GM21390 (cell line): ENCODE measurements at regions not wholly inside any gene's neighbourhood (a gene's known extent, or its start where the extent isn't known, plus 50 kb on each side); places are given as distances from the start of the nearest gene placed in this dataset.

ENCODE experiments used
- ATAC-seq: cut with Tn5 transposase; IDR thresholded peaks from one replicate; pipeline ENCODE4 v1.9.1; 2021; ENCODE audit not compliant: unreplicated experiment

GRCh38 chr1:170219163-170219562 is 73.4 kb downstream of the NTMT2 start:
- no peak for ATAC-seq

GRCh38 chr1:170221031-170221430 is 75.3 kb downstream of the NTMT2 start:
- ATAC-seq: no peak

GRCh38 chr1:170221495-170221894 is 75.7 kb downstream of the NTMT2 start:
- no peak for ATAC-seq

- ATAC-seq: no peak
These were observed 78.7 kb downstream of the NTMT2 start for GRCh38 chr1:170224469-170224868.

- no peak for ATAC-seq
These were observed 80.2 kb downstream of the NTMT2 start for GRCh38 chr1:170225781-170226530.

- no peak for ATAC-seq
These were observed 81.0 kb downstream of the NTMT2 start for GRCh38 chr1:170226767-170227166.

- ATAC-seq: no peak
These were observed 84.6 kb downstream of the NTMT2 start for GRCh38 chr1:170230323-170230722.

- no peak for ATAC-seq
These were observed 85.9 kb downstream of the NTMT2 start for GRCh38 chr1:170231662-170232061.

GRCh38 chr1:170238704-170239391 is 93.1 kb downstream of the NTMT2 start:
- ATAC-seq: no peak

- no peak for ATAC-seq
These were observed 93.7 kb downstream of the NTMT2 start for GRCh38 chr1:170239445-170239844.

- ATAC-seq: peak; percentile 99
These were observed 94.7 kb downstream of the NTMT2 start for GRCh38 chr1:170240409-170240808.

- ATAC-seq: no peak
These were observed 95.6 kb downstream of the NTMT2 start for GRCh38 chr1:170241266-170241851.

GRCh38 chr1:170247751-170248521 is 102.2 kb downstream of the NTMT2 start:
- peak; percentile 76 for ATAC-seq

- ATAC-seq: no peak
These were observed 104.9 kb downstream of the NTMT2 start for GRCh38 chr1:170250531-170251276.

GRCh38 chr1:170252851-170253579 is 107.3 kb downstream of the NTMT2 start:
- no peak for ATAC-seq

- no peak for ATAC-seq
These were observed 108.6 kb downstream of the NTMT2 start for GRCh38 chr1:170254371-170254770.

- no peak for ATAC-seq
These were observed 115.9 kb downstream of the NTMT2 start for GRCh38 chr1:170261669-170262068.

GRCh38 chr1:170262276-170262939 is 116.6 kb downstream of the NTMT2 start:
- ATAC-seq: no peak

- no peak for ATAC-seq
These were observed 119.5 kb downstream of the NTMT2 start for GRCh38 chr1:170265234-170265633.
